ENCODE measurements at regions not wholly inside any gene's neighbourhood (a gene's known extent, or its start where the extent isn't known, plus 50 kb on each side); places are given as distances from the start of the nearest gene placed in this dataset.
"Not testable (repeated sequence)": the region's sequence is repeated elsewhere in the genome, so short reads cannot be mapped to it uniquely, and the experiment has no call there.

DNA sequence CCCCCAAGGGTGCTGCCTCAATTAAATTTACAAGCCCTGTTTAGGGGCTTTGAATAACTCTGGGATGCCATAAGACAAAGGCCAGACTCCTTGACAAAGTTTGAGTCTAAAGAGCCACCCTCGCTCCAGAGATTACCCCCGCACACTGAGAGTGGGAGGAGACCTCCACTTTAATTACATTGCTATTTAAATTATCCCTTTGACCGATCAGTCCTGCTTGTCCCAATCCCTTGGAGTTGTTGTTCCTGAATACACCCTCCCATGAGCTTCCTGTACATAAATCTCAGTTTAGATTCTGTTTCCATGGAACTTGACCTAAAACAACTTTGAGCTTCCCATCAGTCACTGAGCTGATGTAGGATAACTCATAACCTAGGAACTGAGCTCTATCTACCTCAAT lies 596.3 kb downstream of the PYDC2 start:
- no peak for DNase-seq
- ATAC-seq: no peak
- intact Hi-C loops (cut with micrococcal nuclease): no loop called here

DNA sequence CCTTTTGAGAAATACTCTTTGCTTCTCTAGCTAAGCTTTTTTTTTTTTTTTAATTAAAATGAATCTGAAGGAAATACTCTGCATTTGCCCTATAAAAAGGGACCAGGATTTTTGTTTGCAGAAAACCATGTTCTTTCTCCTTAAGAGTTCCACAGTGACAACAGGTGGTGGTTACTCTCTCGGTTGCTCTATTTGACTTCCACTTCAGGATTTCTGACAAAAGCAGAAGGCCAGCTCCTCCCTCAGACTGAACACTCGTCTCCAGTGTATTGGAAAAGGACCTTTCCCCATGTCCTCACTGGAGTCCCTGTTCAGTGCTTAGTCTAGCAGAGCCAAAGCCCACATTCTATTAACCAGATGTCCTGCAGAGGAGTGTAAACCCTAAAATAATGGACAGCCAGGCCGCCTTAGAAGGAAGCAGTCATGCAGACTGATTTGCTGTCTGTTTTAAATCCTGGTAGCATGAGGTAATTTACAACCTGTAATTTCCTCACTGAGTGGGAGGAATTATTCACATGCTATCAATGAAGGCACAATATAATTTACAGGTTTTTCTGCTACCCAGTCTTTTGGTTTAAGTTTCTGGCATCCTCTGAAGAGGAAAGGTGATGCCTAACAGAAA lies 599.3 kb downstream of the PYDC2 start:
- intact Hi-C loops (cut with micrococcal nuclease): no loop called here
- DNase-seq: no peak

GRCh38 chr3:192061426-192061825 lies 600.5 kb downstream of the PYDC2 start:
- ATAC-seq (no peak), DNase-seq (no peak)
- intact Hi-C loops (cut with micrococcal nuclease): no loop called here

More for the DNA sequence above, 599.3 kb downstream of the PYDC2 start:
- ATAC-seq: no peak

GRCh38 chr3:192062186-192062585 lies 601.2 kb downstream of the PYDC2 start:
- no peak for DNase-seq
- intact Hi-C loops (cut with micrococcal nuclease): no loop called here

GRCh38 chr3:192063570-192063969 lies 602.6 kb downstream of the PYDC2 start:
- DNase-seq (peak; percentile 37), ATAC-seq (peak; percentile 78)
- intact Hi-C loops (cut with micrococcal nuclease): no loop called here

More at GRCh38 chr3:192062186-192062585, 601.2 kb downstream of the PYDC2 start:
- no peak for ATAC-seq

DNA sequence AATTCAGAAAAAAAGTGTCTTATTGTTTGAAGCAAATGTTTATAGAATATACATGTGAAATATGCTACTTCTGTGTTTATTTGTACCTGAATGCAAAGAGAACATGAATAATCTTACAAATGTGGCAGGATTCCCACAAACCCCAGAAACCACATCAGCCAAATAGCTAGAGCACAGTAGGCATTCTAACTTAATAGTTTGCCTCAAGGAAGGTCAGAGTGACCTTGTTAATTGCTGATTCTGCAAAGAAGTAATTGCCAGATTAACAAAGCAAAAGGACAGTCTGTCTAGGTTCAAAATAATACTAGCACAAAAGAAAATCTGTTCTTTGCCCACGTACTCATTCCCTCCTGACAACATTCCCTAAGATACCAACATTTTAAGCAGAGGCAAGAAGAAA lies 604.0 kb downstream of the PYDC2 start:
- intact Hi-C loops (cut with micrococcal nuclease): no loop called here
- ATAC-seq (no peak), DNase-seq (no peak)

DNA sequence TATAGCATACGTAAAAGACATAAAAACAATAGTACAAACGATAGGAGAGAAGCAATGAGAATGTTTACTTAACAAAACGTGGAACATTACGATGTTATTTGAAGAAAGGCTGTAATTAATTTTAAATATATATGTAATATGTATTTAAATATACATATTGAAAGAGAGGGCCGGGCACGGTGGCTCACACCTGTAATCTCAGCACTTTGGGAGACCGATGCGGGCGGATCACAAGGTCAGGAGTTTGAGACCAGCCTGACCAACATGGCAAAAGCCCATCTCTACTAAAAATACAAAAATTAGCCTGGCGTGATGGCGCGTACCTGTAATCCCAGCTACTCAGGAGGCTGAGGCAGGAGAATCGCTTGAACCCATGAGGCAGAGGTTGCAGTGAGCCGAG lies 605.3 kb downstream of the PYDC2 start:
- DNase-seq; intact Hi-C loops (cut with micrococcal nuclease); ATAC-seq: not testable (repeated sequence)

- DNase-seq: no peak
- intact Hi-C loops (cut with micrococcal nuclease): no loop called here
- ATAC-seq: no peak
These were observed 607.7 kb downstream of the PYDC2 start for GRCh38 chr3:192068464-192069254.

- ATAC-seq (peak; percentile 41), DNase-seq (no peak)
- intact Hi-C loops (cut with micrococcal nuclease): no loop called here
These were observed 617.0 kb downstream of the PYDC2 start for GRCh38 chr3:192077795-192078497.

GRCh38 chr3:192079098-192079497 lies 618.1 kb downstream of the PYDC2 start:
- intact Hi-C loops (cut with micrococcal nuclease): no loop called here
- DNase-seq (no peak), ATAC-seq (peak; percentile 13)

- no peak for DNase-seq
- no peak for ATAC-seq
- intact Hi-C loops (cut with micrococcal nuclease): no loop called here
These were observed 619.4 kb downstream of the PYDC2 start for GRCh38 chr3:192080336-192080735.

DNA sequence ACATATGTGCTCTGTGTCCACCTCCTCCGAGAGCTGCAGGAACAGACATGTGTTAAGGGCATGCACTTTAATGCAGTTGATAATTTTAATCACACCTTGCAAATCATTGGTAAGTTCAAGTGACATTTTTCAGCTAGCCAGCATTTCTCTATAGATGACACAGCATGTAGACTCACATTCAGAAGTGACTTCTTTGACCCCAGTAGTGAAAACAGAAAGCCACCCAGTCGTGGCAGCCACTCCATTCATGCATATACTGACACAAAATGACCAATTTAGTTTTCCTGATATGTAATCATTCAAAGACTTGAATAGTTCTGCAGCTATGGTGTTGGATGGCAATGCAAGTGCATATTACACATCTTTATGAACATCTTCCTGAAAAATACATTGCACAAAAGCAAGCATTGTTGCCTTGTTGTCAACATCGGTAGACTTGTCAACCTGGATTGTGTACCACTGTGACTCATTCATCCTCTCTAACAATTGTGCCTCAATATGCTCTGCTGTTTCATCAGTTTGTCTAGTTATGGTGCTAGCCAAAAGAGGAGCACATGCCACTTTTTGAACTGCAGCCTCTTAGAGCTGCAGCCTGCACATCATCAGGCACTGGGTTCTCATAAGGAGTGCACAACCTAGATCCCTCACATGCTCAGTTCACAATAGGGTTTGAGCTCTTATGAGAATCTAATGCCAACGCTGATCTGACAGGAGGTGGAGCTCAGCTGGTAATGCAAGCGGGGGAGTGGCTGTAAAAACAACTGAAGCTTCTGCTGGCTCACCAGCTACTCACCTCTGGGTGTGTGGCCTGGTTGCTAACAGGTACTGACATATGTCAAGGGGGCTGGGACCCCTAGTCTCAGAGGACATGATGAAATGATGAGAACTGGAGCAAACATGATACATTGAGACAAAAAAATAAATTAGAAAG lies 622.0 kb downstream of the PYDC2 start:
- ATAC-seq: no peak
- intact Hi-C loops (cut with micrococcal nuclease): no loop called here
- DNase-seq: no peak
